Neuronal stem cell (in vitro differentiated cells): ENCODE measurements at regions not wholly inside any gene's neighbourhood (a gene's known extent, or its start where the extent isn't known, plus 50 kb on each side); places are given as distances from the start of the nearest gene placed in this dataset.

Source experiments
- DNase-seq: peaks from one replicate; pipeline ENCODE4 v3.0.0-alpha.2; 2013; ENCODE audit warnings: low spot score
- H2AFZ ChIP-seq: one replicate; pipeline ENCODE4 v1.6.1; 2013; ENCODE audit warnings: mild to moderate bottlenecking, low read length, inconsistent platforms
- H2AK5ac ChIP-seq: 2 replicates; pipeline ENCODE4 v1.6.1; 2013; ENCODE audit warnings: low read depth, mild to moderate bottlenecking, inconsistent platforms, low read length, moderate library complexity, mixed read lengths
- H2BK120ac ChIP-seq: 2 replicates; pipeline ENCODE4 v1.6.1; 2013; ENCODE audit warnings: low read depth, mild to moderate bottlenecking, inconsistent platforms, low read length, moderate library complexity, mixed read lengths
- H2BK12ac ChIP-seq: one replicate; pipeline ENCODE4 v1.6.1; 2013; ENCODE audit warnings: low read length, inconsistent platforms
- H2BK15ac ChIP-seq: 2 replicates; pipeline ENCODE4 v1.6.1; 2013; ENCODE audit warnings: mild to moderate bottlenecking, low read length, inconsistent platforms, mixed read lengths
- H2BK5ac ChIP-seq: one replicate; pipeline ENCODE4 v1.6.1; 2013; ENCODE audit warnings: inconsistent platforms, mild to moderate bottlenecking, low read length, moderate library complexity
- H3K14ac ChIP-seq: one replicate; pipeline ENCODE4 v1.6.1; 2013; ENCODE audit warnings: low read length, inconsistent platforms
- H3K18ac ChIP-seq: 2 replicates; pipeline ENCODE4 v1.6.1; 2013; ENCODE audit warnings: low read length, inconsistent platforms
- H3K23ac ChIP-seq: 2 replicates; pipeline ENCODE4 v1.6.1; 2013; ENCODE audit warnings: low read depth, mild to moderate bottlenecking, mixed read lengths, low read length, inconsistent platforms; ENCODE audit not compliant: poor library complexity
- H3K27ac ChIP-seq: replicated peaks from 3 replicates; pipeline ENCODE4 v1.5.1; 2013; ENCODE audit warnings: low read length, inconsistent platforms
- H3K27me3 ChIP-seq, 3 experiments: 2 replicates each; pipeline ENCODE4 v1.6.1; 2013; ENCODE audit warnings: low read length in 3 of 3, mild to moderate bottlenecking in 2 of 3, inconsistent platforms in 1 of 3, low read depth in 1 of 3, mixed read lengths in 1 of 3, moderate library complexity in 1 of 3; ENCODE audit not compliant: control insufficient read depth in 3 of 3, insufficient read depth in 3 of 3
- H3K36me3 ChIP-seq, 2 donors: replicated peaks in 1 of 2; 2 replicates each; pipeline ENCODE4 v1.6.1; 2013; ENCODE audit warnings: low read length in 2 of 2; ENCODE audit not compliant: control insufficient read depth in 2 of 2, insufficient read depth in 2 of 2
- H3K4ac ChIP-seq: 2 replicates; pipeline ENCODE4 v1.6.1; 2013; ENCODE audit warnings: inconsistent platforms, mild to moderate bottlenecking, low read length, moderate library complexity
- H3K4me1 ChIP-seq, 2 donors: 1 replicate in 1 of 2; 2 replicates in 1 of 2; pipeline ENCODE4 v1.6.1; 2013; ENCODE audit warnings: low read length in 2 of 2, low read depth in 1 of 2; ENCODE audit not compliant: control insufficient read depth in 2 of 2, insufficient read depth in 1 of 2
- H3K4me2 ChIP-seq: one replicate; pipeline ENCODE4 v1.6.1; 2013; ENCODE audit warnings: mild to moderate bottlenecking, low read length, inconsistent platforms; ENCODE audit not compliant: insufficient read depth, poor library complexity, severe bottlenecking
- H3K4me3 ChIP-seq, 2 donors: 2 replicates each; pipeline ENCODE4 v1.5.1; 2013; ENCODE audit warnings: low read length in 2 of 2, mild to moderate bottlenecking in 2 of 2, inconsistent platforms in 1 of 2, moderate library complexity in 1 of 2
- H3K79me1 ChIP-seq: one replicate; pipeline ENCODE4 v1.6.1; 2013; ENCODE audit warnings: low read depth, mild to moderate bottlenecking, inconsistent platforms, low read length, moderate library complexity
- H3K9ac ChIP-seq: one replicate; pipeline ENCODE4 v1.6.1; 2013; ENCODE audit warnings: mild to moderate bottlenecking, low read depth, low read length, inconsistent platforms; ENCODE audit not compliant: poor library complexity
- H3K9me3 ChIP-seq, 2 donors: replicated peaks in 1 of 2; 2 replicates each; pipeline versions ENCODE3 to v1.6.1; 2013; ENCODE audit warnings: low read length in 2 of 2, mild to moderate bottlenecking in 2 of 2, inconsistent platforms in 1 of 2, low read depth in 1 of 2, mixed read lengths in 1 of 2, moderate library complexity in 1 of 2; ENCODE audit not compliant: control insufficient read depth in 2 of 2, insufficient read depth in 1 of 2
- H4K8ac ChIP-seq: one replicate; pipeline ENCODE4 v1.6.1; 2013; ENCODE audit warnings: low read depth, mild to moderate bottlenecking, inconsistent platforms, low read length, moderate library complexity
- H4K91ac ChIP-seq: one replicate; pipeline ENCODE4 v1.6.1; 2013; ENCODE audit warnings: low read length, low read depth, mild to moderate bottlenecking, inconsistent platforms; ENCODE audit not compliant: poor library complexity
- WGBS, 2 donors: extraction: QIAGEN DNeasy Blood & Tissue Kit; methylation state at CpG; one replicate each; pipeline ENCODE4 v1.1.7; 2013; ENCODE audit warnings: missing lambda C conversion rate in 2 of 2, mixed read lengths in 1 of 2; ENCODE audit not compliant: insufficient read length in 2 of 2, insufficient replicate concordance in 1 of 2; ENCODE audit errors: extremely low coverage in 2 of 2; 5-methylcytosine and 5-hydroxymethylcytosine counted together

- H3K9ac ChIP-seq: no peak overlapping the region
- no peak overlapping the region for H4K91ac ChIP-seq
- H3K23ac ChIP-seq: no peak overlapping the region
- H3K9me3 ChIP-seq: no peaks in the 10 kb centered on the region
- H3K36me3 ChIP-seq: no peaks in the 10 kb centered on the region
- H3K4me2 ChIP-seq: no peak overlapping the region
- H2BK12ac ChIP-seq: no peak overlapping the region
- H3K18ac ChIP-seq: no peak overlapping the region
- H3K27me3 ChIP-seq: peaks cover 0 to 2% (median 0%) of the 10 kb centered on the region in 3 experiments
- H3K4me3 ChIP-seq: no peak overlapping the region
- no peak overlapping the region for H2AK5ac ChIP-seq
- WGBS, 2 donors: no CpG with 5 or more reads among the region's 10 CpGs
- H3K4ac ChIP-seq: no peak overlapping the region
- H4K8ac ChIP-seq: no peak overlapping the region
- H3K4me1 ChIP-seq: peaks cover 4 to 7% of the 10 kb centered on the region in 2 donors
- H2BK15ac ChIP-seq: no peak overlapping the region
- H3K27ac ChIP-seq: no peak overlapping the region
- H3K79me1 ChIP-seq: no peaks in the 10 kb centered on the region
- no peak for DNase-seq
- no peak overlapping the region for H2AFZ ChIP-seq
- H2BK120ac ChIP-seq: no peak overlapping the region
- no peak overlapping the region for H2BK5ac ChIP-seq
- H3K14ac ChIP-seq: peak overlapping the region; percentile 3
Measured at GRCh38 chr12:94793191-94793595, 142.8 kb upstream of the TMCC3 start.

- Histone ChIP-seq H2BK12ac (no peak overlapping the region), H2BK15ac (peak overlapping the region; percentile 12), H3K79me1 (no peaks in the 10 kb centered on the region), H4K91ac (no peak overlapping the region), H3K9ac (no peak overlapping the region), H3K14ac (no peak overlapping the region), H2BK5ac (no peak overlapping the region), H3K27ac (no peak overlapping the region), H3K4me3 (no peak overlapping the region), H3K4me2 (no peak overlapping the region), H3K4me1 (peaks cover 4 to 7% of the 10 kb centered on the region in 2 donors), H3K27me3 (peaks cover 0 to 2% (median 0%) of the 10 kb centered on the region in 3 experiments), H2BK120ac (no peak overlapping the region), H2AFZ (no peak overlapping the region), H3K36me3 (no peaks in the 10 kb centered on the region), H4K8ac (no peak overlapping the region), H2AK5ac (no peak overlapping the region), H3K18ac (no peak overlapping the region), H3K4ac (no peak overlapping the region), H3K9me3 (no peaks in the 10 kb centered on the region), H3K23ac (no peak overlapping the region)
- WGBS, 2 donors: no CpG with 5 or more reads among the region's 6 CpGs
- DNase-seq: no peak
Measured at GRCh38 chr12:94792693-94793092, 142.3 kb upstream of the TMCC3 start.

- no peak overlapping the region for H2BK120ac ChIP-seq
- H3K18ac ChIP-seq: no peak overlapping the region
- no peaks in the 10 kb centered on the region for H3K79me1 ChIP-seq
- no peak overlapping the region for H3K23ac ChIP-seq
- no peak overlapping the region for H3K4me2 ChIP-seq
- no peak overlapping the region for H3K4ac ChIP-seq
- H3K4me1 ChIP-seq: peaks cover 4 to 7% of the 10 kb centered on the region in 2 donors
- no peak overlapping the region for H4K8ac ChIP-seq
- H3K9ac ChIP-seq: no peak overlapping the region
- H2BK12ac ChIP-seq: no peak overlapping the region
- no peak overlapping the region for H4K91ac ChIP-seq
- no peaks in the 10 kb centered on the region for H3K36me3 ChIP-seq
- no peak overlapping the region for H2AFZ ChIP-seq
- H3K14ac ChIP-seq: no peak overlapping the region
- DNase-seq: no peak
- H3K9me3 ChIP-seq: no peaks in the 10 kb centered on the region
- H2BK15ac ChIP-seq: no peak overlapping the region
- WGBS, 2 donors: no CpG with 5 or more reads among the region's 16 CpGs
- no peak overlapping the region for H3K4me3 ChIP-seq
- no peak overlapping the region for H3K27ac ChIP-seq
- no peak overlapping the region for H2AK5ac ChIP-seq
- H2BK5ac ChIP-seq: no peak overlapping the region
- H3K27me3 ChIP-seq: peaks cover 0 to 2% (median 0%) of the 10 kb centered on the region in 3 experiments
Measured at GRCh38 chr12:94791933-94792332, 141.6 kb upstream of the TMCC3 start.

- Histone ChIP-seq H4K8ac (no peak overlapping the region), H4K91ac (no peak overlapping the region), H3K79me1 (no peaks in the 10 kb centered on the region), H3K4me2 (no peak overlapping the region), H2BK120ac (no peak overlapping the region), H3K14ac (no peak overlapping the region), H2BK15ac (no peak overlapping the region), H3K9me3 (no peaks in the 10 kb centered on the region), H2BK12ac (no peak overlapping the region), H2AFZ (no peak overlapping the region), H3K4ac (no peak overlapping the region), H3K18ac (no peak overlapping the region), H3K27ac (no peak overlapping the region), H3K23ac (no peak overlapping the region), H2BK5ac (no peak overlapping the region), H3K27me3 (peaks cover 0 to 2% (median 0%) of the 10 kb centered on the region in 3 experiments), H3K4me3 (no peak overlapping the region), H3K36me3 (no peaks in the 10 kb centered on the region), H3K4me1 (peaks cover 4 to 7% of the 10 kb centered on the region in 2 donors), H3K9ac (no peak overlapping the region), H2AK5ac (no peak overlapping the region)
- no peak for DNase-seq
- WGBS, 2 donors: no CpG with 5 or more reads among the region's 3 CpGs
Measured at GRCh38 chr12:94790825-94791224, 140.5 kb upstream of the TMCC3 start.
